ENCODE measurements at regions not wholly inside any gene's neighbourhood (a gene's known extent, or its start where the extent isn't known, plus 50 kb on each side); places are given as distances from the start of the nearest gene placed in this dataset.

DNA sequence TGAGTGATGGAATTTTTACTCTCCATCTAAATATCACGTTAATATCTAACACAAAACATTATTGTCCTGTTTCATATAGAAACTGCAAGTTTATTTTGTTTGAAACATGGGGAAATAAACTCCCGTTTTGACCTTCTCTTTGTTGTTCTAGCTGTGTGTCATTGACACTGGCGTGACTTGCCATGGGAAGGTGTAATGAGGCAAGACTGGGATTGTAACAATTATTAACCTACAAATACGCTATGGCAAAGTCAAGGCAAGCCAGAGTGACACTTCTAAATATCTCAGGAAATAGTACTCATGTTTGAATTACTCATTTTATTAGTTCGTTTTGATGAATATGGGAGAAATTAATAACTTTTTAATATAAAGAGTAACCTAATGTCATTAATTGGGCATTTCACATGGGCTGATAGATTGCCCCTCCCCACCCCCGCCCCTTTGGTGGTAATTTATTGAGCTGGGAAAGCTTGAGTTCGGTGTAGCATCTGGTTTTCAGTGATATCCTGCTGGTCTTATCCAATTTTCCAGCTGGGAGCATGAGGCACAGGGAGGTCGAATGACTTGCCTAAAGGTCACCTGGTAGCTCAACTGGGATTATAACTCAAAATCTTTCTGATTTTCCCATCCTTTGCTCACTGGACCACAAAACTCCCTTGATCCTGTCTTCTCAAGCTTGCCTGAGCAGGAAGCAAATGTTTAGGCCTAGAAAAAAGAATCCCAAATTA, 380.6 kb upstream of the JAG1 start:
- no TSS peak for BruUV-seq (replicated peaks)
- peaks cover 3% of the 10 kb centered on the region for H3K9me3 Mint-ChIP-seq (ENCODE audit: low read depth, unreplicated experiment)
- no peaks in the 10 kb centered on the region for H3K36me3 Mint-ChIP-seq (ENCODE audit: insufficient read depth, unreplicated experiment)
- H3K4me1 Mint-ChIP-seq (ENCODE audit: low read depth, unreplicated experiment) = no peaks in the 10 kb centered on the region
- no peak overlapping the region for H3K27ac Mint-ChIP-seq (ENCODE audit: unreplicated experiment)
- CTCF ChIA-PET = no interaction called here
- no peaks in the 10 kb centered on the region for H3K27me3 Mint-ChIP-seq (ENCODE audit: unreplicated experiment)
- H3K4me3 Mint-ChIP-seq (ENCODE audit: low read depth, unreplicated experiment) = no peak overlapping the region
- peak; percentile 8 for DNase-seq
- TF ChIP-seq, protein P1, sequence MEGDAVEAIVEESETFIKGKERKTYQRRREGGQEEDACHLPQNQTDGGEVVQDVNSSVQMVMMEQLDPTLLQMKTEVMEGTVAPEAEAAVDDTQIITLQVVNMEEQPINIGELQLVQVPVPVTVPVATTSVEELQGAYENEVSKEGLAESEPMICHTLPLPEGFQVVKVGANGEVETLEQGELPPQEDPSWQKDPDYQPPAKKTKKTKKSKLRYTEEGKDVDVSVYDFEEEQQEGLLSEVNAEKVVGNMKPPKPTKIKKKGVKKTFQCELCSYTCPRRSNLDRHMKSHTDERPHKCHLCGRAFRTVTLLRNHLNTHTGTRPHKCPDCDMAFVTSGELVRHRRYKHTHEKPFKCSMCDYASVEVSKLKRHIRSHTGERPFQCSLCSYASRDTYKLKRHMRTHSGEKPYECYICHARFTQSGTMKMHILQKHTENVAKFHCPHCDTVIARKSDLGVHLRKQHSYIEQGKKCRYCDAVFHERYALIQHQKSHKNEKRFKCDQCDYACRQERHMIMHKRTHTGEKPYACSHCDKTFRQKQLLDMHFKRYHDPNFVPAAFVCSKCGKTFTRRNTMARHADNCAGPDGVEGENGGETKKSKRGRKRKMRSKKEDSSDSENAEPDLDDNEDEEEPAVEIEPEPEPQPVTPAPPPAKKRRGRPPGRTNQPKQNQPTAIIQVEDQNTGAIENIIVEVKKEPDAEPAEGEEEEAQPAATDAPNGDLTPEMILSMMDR (IDR thresholded peaks at IDR 0.05; ENCODE audit: unreplicated experiment) = no peak
- intact Hi-C loops (cut with micrococcal nuclease; ENCODE audit: unreplicated experiment) = no loop called here

DNA sequence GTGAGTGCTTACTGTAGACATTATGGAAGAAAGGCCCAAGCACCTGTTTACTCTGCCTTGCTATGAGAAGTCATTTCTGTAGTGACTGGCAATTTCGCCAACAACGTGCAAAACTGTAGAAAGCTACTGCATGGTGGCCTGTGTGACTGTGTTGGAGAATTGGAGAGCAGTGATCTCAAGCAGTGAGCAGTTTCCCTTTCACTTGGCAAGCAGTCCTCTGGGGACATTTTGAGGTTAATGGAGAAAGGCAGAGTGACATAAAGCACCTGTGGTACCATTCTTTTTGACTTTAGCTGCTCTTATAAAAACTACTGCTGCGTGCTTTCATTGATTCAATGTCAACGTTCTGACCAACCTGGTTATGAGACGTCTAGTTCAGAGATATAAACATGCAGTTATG, 382.6 kb upstream of the JAG1 start:
- Mint-ChIP-seq H3K4me3 (ENCODE audit: low read depth, unreplicated experiment) (no peak overlapping the region), H3K27me3 (ENCODE audit: unreplicated experiment) (no peaks in the 10 kb centered on the region), H3K36me3 (ENCODE audit: insufficient read depth, unreplicated experiment) (no peaks in the 10 kb centered on the region), H3K4me1 (ENCODE audit: low read depth, unreplicated experiment) (no peaks in the 10 kb centered on the region), H3K27ac (ENCODE audit: unreplicated experiment) (no peak overlapping the region), H3K9me3 (ENCODE audit: low read depth, unreplicated experiment) (peaks cover 3% of the 10 kb centered on the region)
- CTCF ChIA-PET = no interaction called here
- intact Hi-C loops (cut with micrococcal nuclease; ENCODE audit: unreplicated experiment) = no loop called here
- no peak for DNase-seq
- TF ChIP-seq, protein P1 (IDR thresholded peaks at IDR 0.05; ENCODE audit: unreplicated experiment) = no peak
- BruUV-seq (replicated peaks) = no TSS peak

DNA sequence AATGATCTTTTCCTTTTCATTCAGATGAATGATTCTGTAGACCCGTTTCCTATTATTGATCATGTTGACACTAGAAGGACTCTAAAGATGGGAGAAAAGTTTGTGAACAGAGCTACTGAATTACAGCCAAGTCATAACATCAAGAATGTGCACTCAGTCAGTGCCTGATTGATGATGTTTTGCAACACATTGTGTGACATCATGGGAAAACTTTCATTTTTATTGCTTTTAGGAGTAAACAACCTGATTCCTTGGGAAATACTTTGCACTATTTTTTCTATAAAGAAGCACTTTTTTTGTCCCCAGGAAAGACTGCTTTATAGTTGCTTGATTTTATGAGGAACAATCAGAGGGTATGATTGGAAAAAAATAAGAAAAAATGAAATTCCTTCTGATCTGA, 383.8 kb upstream of the JAG1 start:
- Mint-ChIP-seq H3K36me3 (ENCODE audit: insufficient read depth, unreplicated experiment) (no peaks in the 10 kb centered on the region), H3K27me3 (ENCODE audit: unreplicated experiment) (no peaks in the 10 kb centered on the region), H3K4me3 (ENCODE audit: low read depth, unreplicated experiment) (no peak overlapping the region), H3K9me3 (ENCODE audit: low read depth, unreplicated experiment) (peaks cover 3% of the 10 kb centered on the region), H3K27ac (ENCODE audit: unreplicated experiment) (no peak overlapping the region), H3K4me1 (ENCODE audit: low read depth, unreplicated experiment) (no peaks in the 10 kb centered on the region)
- BruUV-seq (replicated peaks) = no TSS peak
- CTCF ChIA-PET = interaction anchor here (0.6 kb wide), 1 partner anchor 56 kb away, joined by 4 read pairs; no protein-coding TSS in a partner anchor
- DNase-seq = no peak
- TF ChIP-seq, protein P1 (IDR thresholded peaks at IDR 0.05; ENCODE audit: unreplicated experiment) = no peak
- intact Hi-C loops (cut with micrococcal nuclease; ENCODE audit: unreplicated experiment) = no loop called here

DNA sequence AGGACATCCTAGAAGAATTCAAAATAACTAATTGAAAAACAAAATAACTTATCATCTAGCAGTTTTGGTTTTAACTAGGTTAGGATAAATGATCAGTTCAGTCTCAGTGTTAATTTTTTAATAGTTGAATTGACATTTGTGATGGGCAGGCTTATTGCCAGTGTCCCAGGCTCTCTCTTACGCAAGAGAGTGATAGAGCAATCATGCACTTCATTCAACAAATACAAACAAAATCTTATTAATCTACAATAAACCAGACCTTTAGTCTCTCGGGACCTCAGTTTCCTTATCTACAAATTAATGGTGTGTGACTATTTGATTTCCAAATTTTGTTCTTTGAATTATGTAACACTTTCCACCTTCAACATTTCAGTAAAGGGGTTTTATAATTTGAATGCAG, 385.9 kb upstream of the JAG1 start:
- H3K4me1 Mint-ChIP-seq (ENCODE audit: low read depth, unreplicated experiment) = no peaks in the 10 kb centered on the region
- H3K4me3 Mint-ChIP-seq (ENCODE audit: low read depth, unreplicated experiment) = no peak overlapping the region
- DNase-seq = no peak
- TF ChIP-seq, protein P1 (IDR thresholded peaks at IDR 0.05; ENCODE audit: unreplicated experiment) = no peak
- intact Hi-C loops (cut with micrococcal nuclease; ENCODE audit: unreplicated experiment) = no loop called here
- H3K9me3 Mint-ChIP-seq (ENCODE audit: low read depth, unreplicated experiment) = peaks cover 3% of the 10 kb centered on the region
- no peak overlapping the region for H3K27ac Mint-ChIP-seq (ENCODE audit: unreplicated experiment)
- no peaks in the 10 kb centered on the region for H3K27me3 Mint-ChIP-seq (ENCODE audit: unreplicated experiment)
- BruUV-seq (replicated peaks) = no TSS peak
- H3K36me3 Mint-ChIP-seq (ENCODE audit: insufficient read depth, unreplicated experiment) = no peaks in the 10 kb centered on the region
- CTCF ChIA-PET = no interaction called here

All from Calu3 (cell line).